GM19351 (cell line): ENCODE measurements at regions not wholly inside any gene's neighbourhood (a gene's known extent, or its start where the extent isn't known, plus 50 kb on each side); places are given as distances from the start of the nearest gene placed in this dataset.

ENCODE experiments used
- ATAC-seq: cut with Tn5 transposase; IDR thresholded peaks from one replicate; pipeline ENCODE4 v1.9.1; 2021; ENCODE audit warnings: mild to moderate bottlenecking, moderate library complexity; ENCODE audit not compliant: unreplicated experiment

GRCh38 chr20:60238992-60239660, 280.9 kb downstream of the CDH26 start:
- no peak for ATAC-seq

GRCh38 chr20:60239956-60240355, 281.7 kb downstream of the CDH26 start:
- ATAC-seq: no peak

- ATAC-seq: no peak
Observed at GRCh38 chr20:60240415-60240814, 282.2 kb downstream of the CDH26 start.

GRCh38 chr20:60240986-60241385, 282.8 kb downstream of the CDH26 start:
- ATAC-seq: no peak

GRCh38 chr20:60242836-60243505, 284.7 kb downstream of the CDH26 start:
- no peak for ATAC-seq

GRCh38 chr20:60244373-60245146, 286.3 kb downstream of the CDH26 start:
- no peak for ATAC-seq

- ATAC-seq: no peak
Observed at GRCh38 chr20:60246751-60247150, 288.5 kb downstream of the CDH26 start.

GRCh38 chr20:60249436-60249835, 291.2 kb downstream of the CDH26 start:
- no peak for ATAC-seq

GRCh38 chr20:60250251-60250650, 292.0 kb downstream of the CDH26 start:
- ATAC-seq: no peak

- ATAC-seq: no peak
Observed at GRCh38 chr20:60252866-60253265, 294.6 kb downstream of the CDH26 start.

- ATAC-seq: no peak
Observed at GRCh38 chr20:60253471-60253870, 295.2 kb downstream of the CDH26 start.

- no peak for ATAC-seq
Observed at GRCh38 chr20:60254901-60255411, 296.7 kb downstream of the CDH26 start.

GRCh38 chr20:60255415-60255814, 297.2 kb downstream of the CDH26 start:
- no peak for ATAC-seq

GRCh38 chr20:60255866-60256265, 297.6 kb downstream of the CDH26 start:
- ATAC-seq: no peak

GRCh38 chr20:60256811-60257210, 298.6 kb downstream of the CDH26 start:
- no peak for ATAC-seq

GRCh38 chr20:60257671-60258070, 299.4 kb downstream of the CDH26 start:
- no peak for ATAC-seq

- no peak for ATAC-seq
Observed at GRCh38 chr20:60258255-60258863, 300.1 kb downstream of the CDH26 start.

GRCh38 chr20:60261333-60261732, 303.1 kb downstream of the CDH26 start:
- no peak for ATAC-seq

GRCh38 chr20:60262967-60263603, 304.9 kb downstream of the CDH26 start:
- ATAC-seq: no peak

- no peak for ATAC-seq
Observed at GRCh38 chr20:60263725-60264709, 305.8 kb downstream of the CDH26 start.
